CD8-positive, alpha-beta memory T cell (primary cell): ENCODE measurements at regions not wholly inside any gene's neighbourhood (a gene's known extent, or its start where the extent isn't known, plus 50 kb on each side); places are given as distances from the start of the nearest gene placed in this dataset.

Source experiments
- CTCF ChIA-PET: fragments of 350-600 bp; sonication (Branson Sonifier 250); formaldehyde crosslinking; loops from one replicate; lab custom pipeline; 2021; ENCODE audit warnings: antibody characterized with exemption; lab: Charles Lee
- POLR2A ChIA-PET: fragments of 350-600 bp; sonication (Branson Sonifier 250); formaldehyde crosslinking; loops from one replicate; lab custom pipeline; 2021; ENCODE audit warnings: antibody characterized with exemption; lab: Charles Lee
- DNase-seq, 5 donors: peaks; one replicate each; pipeline versions ENCODE4 v3.0.0 to v3.0.0-alpha.2; 2020 to 2022; ENCODE audit warnings: mixed read lengths in 1 of 5
- H3K27ac ChIP-seq: one replicate; pipeline ENCODE4 v1.7.0; 2013; ENCODE audit warnings: low read depth, mild to moderate bottlenecking, low read length, moderate library complexity
- H3K27me3 ChIP-seq: 2 replicates; pipeline ENCODE4 v1.7.0; 2013; ENCODE audit warnings: low read length, mild to moderate bottlenecking; ENCODE audit not compliant: insufficient read depth, poor library complexity, severe bottlenecking
- H3K36me3 ChIP-seq: 2 replicates; pipeline ENCODE4 v1.7.0; 2013; ENCODE audit warnings: mild to moderate bottlenecking, low read length, moderate library complexity; ENCODE audit not compliant: insufficient read depth
- H3K4me1 ChIP-seq: 2 replicates; pipeline ENCODE4 v1.7.0; 2013; ENCODE audit warnings: mild to moderate bottlenecking, low read length, moderate library complexity; ENCODE audit not compliant: insufficient read depth
- H3K4me3 ChIP-seq: 2 replicates; pipeline ENCODE4 v1.7.0; 2013; ENCODE audit warnings: mild to moderate bottlenecking, low read length
- H3K9me3 ChIP-seq: 2 replicates; pipeline ENCODE4 v1.7.0; 2013; ENCODE audit warnings: mild to moderate bottlenecking, low read length
- H3K27ac Mint-ChIP-seq, 8 donors: one replicate each; pipeline ENCODE4 v1.8.0; 2020 to 2021; ENCODE audit warnings: mixed read lengths in 8 of 8, mild to moderate bottlenecking in 6 of 8, inconsistent platforms in 3 of 8, moderate library complexity in 3 of 8
- H3K27me3 Mint-ChIP-seq, 2 donors: one replicate each; pipeline ENCODE4 v1.8.0; 2020 to 2021; ENCODE audit warnings: mixed read lengths in 2 of 2, mild to moderate bottlenecking in 1 of 2, moderate library complexity in 1 of 2
- H3K36me3 Mint-ChIP-seq, 3 donors: one replicate each; pipeline ENCODE4 v1.8.0; 2020 to 2021; ENCODE audit warnings: mixed read lengths in 3 of 3, inconsistent platforms in 1 of 3, mild to moderate bottlenecking in 1 of 3
- H3K4me1 Mint-ChIP-seq, 3 donors: one replicate each; pipeline ENCODE4 v1.8.0; 2020 to 2021; ENCODE audit warnings: mixed read lengths in 3 of 3, inconsistent platforms in 1 of 3, mild to moderate bottlenecking in 1 of 3
- H3K4me3 Mint-ChIP-seq, 7 donors: one replicate each; pipeline ENCODE4 v1.8.0; 2020 to 2021; ENCODE audit warnings: mixed read lengths in 7 of 7, mild to moderate bottlenecking in 6 of 7, moderate library complexity in 4 of 7, inconsistent platforms in 2 of 7
- H3K9me3 Mint-ChIP-seq, 5 donors: one replicate each; pipeline ENCODE4 v1.8.0; 2020 to 2022; ENCODE audit warnings: mixed read lengths in 5 of 5, mild to moderate bottlenecking in 3 of 5, moderate library complexity in 2 of 5, inconsistent platforms in 1 of 5

GRCh38 chr2:13212115-13212514, 495.4 kb downstream of the TRIB2 start:
- Histone ChIP-seq H3K27me3 (no peaks in the 10 kb centered on the region), H3K4me1 (no peaks in the 10 kb centered on the region), H3K4me3 (no peak overlapping the region), H3K36me3 (no peaks in the 10 kb centered on the region), H3K27ac (no peak overlapping the region), H3K9me3 (no peaks in the 10 kb centered on the region)
- Mint-ChIP-seq H3K9me3 (peaks cover 0 to 7% (median 0%) of the 10 kb centered on the region in 5 donors), H3K36me3 (no peaks in the 10 kb centered on the region), H3K27ac (no peak overlapping the region), H3K4me3 (no peak overlapping the region), H3K4me1 (no peaks in the 10 kb centered on the region), H3K27me3 (peaks cover 1 to 4% of the 10 kb centered on the region in 2 donors)
- POLR2A ChIA-PET: no interaction called here
- no peak for DNase-seq
- CTCF ChIA-PET: no interaction called here

- Histone ChIP-seq H3K4me3 (no peak overlapping the region), H3K9me3 (no peaks in the 10 kb centered on the region), H3K36me3 (no peaks in the 10 kb centered on the region), H3K27ac (no peak overlapping the region), H3K4me1 (no peaks in the 10 kb centered on the region), H3K27me3 (no peaks in the 10 kb centered on the region)
- H3K9me3 Mint-ChIP-seq: peaks cover 0 to 7% (median 2%) of the 10 kb centered on the region in 5 donors
- no peak overlapping the region for H3K27ac Mint-ChIP-seq
- no peaks in the 10 kb centered on the region for H3K36me3 Mint-ChIP-seq
- ChIA-PET CTCF (no interaction called here), POLR2A (no interaction called here)
- H3K4me3 Mint-ChIP-seq: no peak overlapping the region
- peaks cover 0 to 4% of the 10 kb centered on the region in 2 donors for H3K27me3 Mint-ChIP-seq
- no peaks in the 10 kb centered on the region for H3K4me1 Mint-ChIP-seq
- DNase-seq: no peak
Measured at GRCh38 chr2:13218205-13218604, 501.5 kb downstream of the TRIB2 start.

DNA sequence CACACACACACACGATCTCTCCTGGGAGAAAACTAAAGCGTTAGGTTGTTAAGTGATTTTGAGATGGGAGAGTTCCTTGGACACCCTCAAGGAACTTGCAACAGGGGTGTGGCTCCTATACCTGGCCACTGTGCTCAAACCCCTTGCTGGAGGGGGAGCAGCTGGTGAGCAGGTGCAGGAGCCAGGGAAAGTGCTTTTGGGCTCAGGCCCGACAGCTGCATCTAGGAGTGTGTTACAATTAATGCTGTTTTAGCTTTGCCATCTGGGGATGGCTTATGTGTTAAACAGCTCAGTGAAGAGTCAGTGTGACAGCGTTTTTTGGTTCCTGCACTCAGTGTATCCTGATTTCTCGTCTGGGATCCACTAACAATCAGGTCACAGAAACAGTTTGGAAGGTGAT, 510.8 kb downstream of the TRIB2 start:
- ChIA-PET POLR2A (no interaction called here), CTCF (no interaction called here)
- Histone ChIP-seq H3K27ac (no peak overlapping the region), H3K27me3 (no peaks in the 10 kb centered on the region), H3K9me3 (no peaks in the 10 kb centered on the region), H3K4me1 (no peaks in the 10 kb centered on the region), H3K4me3 (no peak overlapping the region), H3K36me3 (no peaks in the 10 kb centered on the region)
- Mint-ChIP-seq H3K27me3 (no peaks in the 10 kb centered on the region), H3K4me1 (no peaks in the 10 kb centered on the region), H3K27ac (peak overlapping the region in 1 of 8 donors; percentile 38), H3K36me3 (no peaks in the 10 kb centered on the region), H3K9me3 (peaks cover 0 to 2% (median 1%) of the 10 kb centered on the region in 5 donors), H3K4me3 (no peak overlapping the region)
- no peak for DNase-seq

- Histone ChIP-seq H3K27ac (no peak overlapping the region), H3K9me3 (no peaks in the 10 kb centered on the region), H3K4me1 (no peaks in the 10 kb centered on the region), H3K36me3 (no peaks in the 10 kb centered on the region), H3K27me3 (no peaks in the 10 kb centered on the region), H3K4me3 (no peak overlapping the region)
- ChIA-PET CTCF (no interaction called here), POLR2A (no interaction called here)
- no peaks in the 10 kb centered on the region for H3K36me3 Mint-ChIP-seq
- no peak overlapping the region for H3K4me3 Mint-ChIP-seq
- H3K9me3 Mint-ChIP-seq: peaks cover 0 to 2% (median 0%) of the 10 kb centered on the region in 5 donors
- H3K27me3 Mint-ChIP-seq: no peaks in the 10 kb centered on the region
- no peak overlapping the region for H3K27ac Mint-ChIP-seq
- H3K4me1 Mint-ChIP-seq: no peaks in the 10 kb centered on the region
- no peak for DNase-seq
Measured at GRCh38 chr2:13230221-13230620, 513.5 kb downstream of the TRIB2 start.

DNA sequence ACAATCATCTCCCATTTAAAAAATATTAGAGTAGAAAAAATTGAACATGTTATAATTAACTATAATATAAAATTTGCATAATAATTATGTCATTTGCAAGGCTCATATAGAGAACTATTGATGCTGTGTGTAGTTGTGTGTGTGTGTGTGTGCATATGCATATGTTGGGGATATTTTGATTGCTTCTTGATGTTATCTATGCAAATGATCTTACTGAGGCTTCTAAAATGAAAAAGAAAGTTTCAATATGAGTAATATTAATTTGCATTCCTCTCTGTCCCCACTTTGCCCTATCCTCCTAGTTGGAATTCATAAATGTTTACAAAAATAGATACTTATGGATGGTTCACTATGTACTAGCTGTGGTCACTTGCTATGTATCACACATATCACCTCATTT, 523.3 kb downstream of the TRIB2 start:
- Histone ChIP-seq H3K27ac (no peak overlapping the region), H3K4me3 (no peak overlapping the region), H3K36me3 (no peaks in the 10 kb centered on the region), H3K27me3 (no peaks in the 10 kb centered on the region), H3K9me3 (no peaks in the 10 kb centered on the region), H3K4me1 (no peaks in the 10 kb centered on the region)
- no peak for DNase-seq
- no peak overlapping the region for H3K4me3 Mint-ChIP-seq
- no peaks in the 10 kb centered on the region for H3K9me3 Mint-ChIP-seq
- no peaks in the 10 kb centered on the region for H3K36me3 Mint-ChIP-seq
- ChIA-PET POLR2A (no interaction called here), CTCF (no interaction called here)
- H3K27me3 Mint-ChIP-seq: no peaks in the 10 kb centered on the region
- no peaks in the 10 kb centered on the region for H3K4me1 Mint-ChIP-seq
- no peak overlapping the region for H3K27ac Mint-ChIP-seq

GRCh38 chr2:13240789-13241487, 524.2 kb downstream of the TRIB2 start:
- DNase-seq: no peak
- no peaks in the 10 kb centered on the region for H3K9me3 Mint-ChIP-seq
- Histone ChIP-seq H3K27me3 (no peaks in the 10 kb centered on the region), H3K36me3 (no peaks in the 10 kb centered on the region), H3K27ac (no peak overlapping the region), H3K9me3 (no peaks in the 10 kb centered on the region), H3K4me1 (no peaks in the 10 kb centered on the region), H3K4me3 (no peak overlapping the region)
- no peak overlapping the region for H3K27ac Mint-ChIP-seq
- H3K4me1 Mint-ChIP-seq: no peaks in the 10 kb centered on the region
- H3K4me3 Mint-ChIP-seq: no peak overlapping the region
- ChIA-PET POLR2A (no interaction called here), CTCF (no interaction called here)
- no peaks in the 10 kb centered on the region for H3K27me3 Mint-ChIP-seq
- no peaks in the 10 kb centered on the region for H3K36me3 Mint-ChIP-seq

DNA sequence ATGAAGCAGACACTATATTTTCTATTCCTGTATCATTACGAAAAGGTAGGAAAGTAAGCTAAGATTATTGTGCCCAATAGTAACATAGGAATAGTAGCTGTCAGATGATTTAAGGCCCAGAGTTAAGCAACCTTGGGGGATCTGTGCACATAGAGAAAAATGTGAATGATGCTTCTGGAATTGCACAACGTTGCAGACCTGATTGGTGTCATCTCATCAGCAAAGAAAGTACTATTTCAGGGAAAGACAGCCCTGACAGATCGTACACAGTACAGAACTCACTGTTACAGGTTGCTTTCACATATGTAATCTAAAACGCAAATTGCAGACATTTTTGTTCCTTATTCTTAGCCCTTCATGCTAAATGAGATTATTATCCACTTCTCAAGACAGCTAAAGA, 535.9 kb downstream of the TRIB2 start:
- ChIA-PET POLR2A (no interaction called here), CTCF (no interaction called here)
- Histone ChIP-seq H3K4me1 (no peaks in the 10 kb centered on the region), H3K9me3 (no peaks in the 10 kb centered on the region), H3K4me3 (no peak overlapping the region), H3K27me3 (no peaks in the 10 kb centered on the region), H3K27ac (no peak overlapping the region), H3K36me3 (no peaks in the 10 kb centered on the region)
- H3K36me3 Mint-ChIP-seq: no peaks in the 10 kb centered on the region
- no peak overlapping the region for H3K27ac Mint-ChIP-seq
- no peaks in the 10 kb centered on the region for H3K27me3 Mint-ChIP-seq
- H3K4me3 Mint-ChIP-seq: no peak overlapping the region
- H3K4me1 Mint-ChIP-seq: no peaks in the 10 kb centered on the region
- DNase-seq: no peak
- no peaks in the 10 kb centered on the region for H3K9me3 Mint-ChIP-seq

DNA sequence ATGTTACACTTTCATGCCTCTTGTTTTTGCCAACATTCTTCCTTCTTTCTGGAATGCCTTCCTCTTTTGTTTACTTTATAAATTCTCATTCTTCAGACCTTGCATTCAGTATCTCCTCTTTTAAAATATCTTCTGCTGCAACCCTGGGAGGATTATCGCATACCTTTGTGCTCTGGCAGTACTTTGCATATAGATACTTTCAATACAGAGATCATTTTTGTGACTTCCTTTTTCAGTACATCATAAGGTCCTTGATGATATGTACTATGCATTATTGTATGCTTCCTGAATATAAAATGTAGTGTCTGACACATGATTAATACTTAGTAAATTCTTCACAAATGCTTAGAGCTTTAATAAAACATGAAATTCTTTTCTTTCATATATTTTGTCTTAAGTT, 538.7 kb downstream of the TRIB2 start:
- no peaks in the 10 kb centered on the region for H3K4me1 ChIP-seq
- Mint-ChIP-seq H3K27ac (no peak overlapping the region), H3K9me3 (peaks cover 0 to 4% (median 0%) of the 10 kb centered on the region in 5 donors), H3K4me1 (no peaks in the 10 kb centered on the region), H3K36me3 (no peaks in the 10 kb centered on the region), H3K27me3 (no peaks in the 10 kb centered on the region), H3K4me3 (no peak overlapping the region)
- no peaks in the 10 kb centered on the region for H3K27me3 ChIP-seq
- POLR2A ChIA-PET: no interaction called here
- H3K36me3 ChIP-seq: no peaks in the 10 kb centered on the region
- no peak for DNase-seq
- CTCF ChIA-PET: no interaction called here
- H3K9me3 ChIP-seq: no peaks in the 10 kb centered on the region
- no peak overlapping the region for H3K4me3 ChIP-seq
- no peak overlapping the region for H3K27ac ChIP-seq
